RWPE2 (cell line): ENCODE measurements at regions not wholly inside any gene's neighbourhood (a gene's known extent, or its start where the extent isn't known, plus 50 kb on each side); places are given as distances from the start of the nearest gene placed in this dataset.

Source experiments
- ATAC-seq: fragments of 200-7000 bp; cut with Tn5 transposase; 3 replicates; pipeline ENCODE4 v1.9.1; 2021; ENCODE audit warnings: low read depth
- DNase-seq: peaks from one replicate; pipeline ENCODE4 v3.0.0-alpha.2; 2020; ENCODE audit warnings: low spot score
- H3K27ac ChIP-seq: fragments of 450-650 bp; 2 replicates; pipeline ENCODE4 v1.5.1; 2017; ENCODE audit warnings: mild to moderate bottlenecking; ENCODE audit not compliant: poor library complexity, severe bottlenecking
- H3K27me3 ChIP-seq: fragments of 250-450 bp; sonication (Bioruptor Pico); 2 replicates; pipeline ENCODE4 v1.5.1; 2021; ENCODE audit warnings: mild to moderate bottlenecking, moderate library complexity; ENCODE audit not compliant: insufficient read depth, poor library complexity, severe bottlenecking
- H3K36me3 ChIP-seq: fragments of 250-450 bp; sonication (Bioruptor Pico); 2 replicates; pipeline ENCODE4 v1.5.1; 2020; ENCODE audit warnings: low read depth, mild to moderate bottlenecking, moderate library complexity
- H3K4me1 ChIP-seq: fragments of 250-450 bp; sonication (Bioruptor Pico); 2 replicates; pipeline ENCODE4 v1.5.1; 2021; ENCODE audit warnings: mild to moderate bottlenecking, moderate library complexity; ENCODE audit not compliant: insufficient read depth, poor library complexity, severe bottlenecking
- H3K4me3 ChIP-seq: fragments of 250-450 bp; sonication (Bioruptor Pico); 2 replicates; pipeline ENCODE4 v1.5.1; 2021; ENCODE audit warnings: mild to moderate bottlenecking, moderate library complexity; ENCODE audit not compliant: severe bottlenecking
- H3K9me3 ChIP-seq: fragments of 250-450 bp; sonication (Bioruptor Pico); 2 replicates; pipeline ENCODE4 v1.5.1; 2021; ENCODE audit warnings: mild to moderate bottlenecking, moderate library complexity; ENCODE audit not compliant: severe bottlenecking
- CTCF ChIP-seq: fragments of 450-650 bp; IDR thresholded peaks from one replicate; pipeline ENCODE4 v1.5.1; 2017; ENCODE audit warnings: mild to moderate bottlenecking, moderate library complexity; ENCODE audit not compliant: poor library complexity, severe bottlenecking

- Histone ChIP-seq H3K36me3 (no peaks in the 10 kb centered on the region), H3K4me1 (no peaks in the 10 kb centered on the region), H3K9me3 (no peaks in the 10 kb centered on the region), H3K27ac (no peak overlapping the region), H3K27me3 (no peaks in the 10 kb centered on the region), H3K4me3 (no peak overlapping the region)
- ATAC-seq (no peak), DNase-seq (no peak)
- no peak for TF ChIP-seq CTCF
Measured at GRCh38 chr18:46398625-46399024, 258.4 kb downstream of the LOXHD1 start.

GRCh38 chr18:46399303-46399702, 257.7 kb downstream of the LOXHD1 start:
- Histone ChIP-seq H3K9me3 (no peaks in the 10 kb centered on the region), H3K4me3 (no peak overlapping the region), H3K4me1 (no peaks in the 10 kb centered on the region), H3K27ac (no peak overlapping the region), H3K36me3 (no peaks in the 10 kb centered on the region), H3K27me3 (no peaks in the 10 kb centered on the region)
- DNase-seq (no peak), ATAC-seq (no peak)
- no peak for TF ChIP-seq CTCF

- TF ChIP-seq CTCF: no peak
- no peak overlapping the region for H3K4me3 ChIP-seq
- no peaks in the 10 kb centered on the region for H3K27me3 ChIP-seq
Measured at GRCh38 chr18:46400449-46400848, 256.6 kb downstream of the LOXHD1 start.

GRCh38 chr18:46401486-46402070, 255.4 kb downstream of the LOXHD1 start:
- H3K27ac ChIP-seq: no peak overlapping the region
- H3K9me3 ChIP-seq: no peaks in the 10 kb centered on the region
- no peaks in the 10 kb centered on the region for H3K36me3 ChIP-seq
- no peak for DNase-seq
- TF ChIP-seq CTCF: no peak
- no peaks in the 10 kb centered on the region for H3K4me1 ChIP-seq
- ATAC-seq: no peak
- H3K4me3 ChIP-seq: no peak overlapping the region
- no peaks in the 10 kb centered on the region for H3K27me3 ChIP-seq

More at GRCh38 chr18:46400449-46400848, 256.6 kb downstream of the LOXHD1 start:
- H3K27ac ChIP-seq: no peak overlapping the region
- DNase-seq (no peak), ATAC-seq (no peak)
- H3K4me1 ChIP-seq: no peaks in the 10 kb centered on the region
- no peaks in the 10 kb centered on the region for H3K36me3 ChIP-seq
- no peaks in the 10 kb centered on the region for H3K9me3 ChIP-seq

- Histone ChIP-seq H3K4me1 (no peaks in the 10 kb centered on the region), H3K4me3 (no peak overlapping the region), H3K27me3 (no peaks in the 10 kb centered on the region), H3K9me3 (no peaks in the 10 kb centered on the region), H3K36me3 (no peaks in the 10 kb centered on the region), H3K27ac (no peak overlapping the region)
- TF ChIP-seq CTCF: no peak
- DNase-seq (no peak), ATAC-seq (no peak)
Measured at GRCh38 chr18:46402396-46402795, 254.6 kb downstream of the LOXHD1 start.
